ENCODE measurements at regions not wholly inside any gene's neighbourhood (a gene's known extent, or its start where the extent isn't known, plus 50 kb on each side); places are given as distances from the start of the nearest gene placed in this dataset.

DNA sequence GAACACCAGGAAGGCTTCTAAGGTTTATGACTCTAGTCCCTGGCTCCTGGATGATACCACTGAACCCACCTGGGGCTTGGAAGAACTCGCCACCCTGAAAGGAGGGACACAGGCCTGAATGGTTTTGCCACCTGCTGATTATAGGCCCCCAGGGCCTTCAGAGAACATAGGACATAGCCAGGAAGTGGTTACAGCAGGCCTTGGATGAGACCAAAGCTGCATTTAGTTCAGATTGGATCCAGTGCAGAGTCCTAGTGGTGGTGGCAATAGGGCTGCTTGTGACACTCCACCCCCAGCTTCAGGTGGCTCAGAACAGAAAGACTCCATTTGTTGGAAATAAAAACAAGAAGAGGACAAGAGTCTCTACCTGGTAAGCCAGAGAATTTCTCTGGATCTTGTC is 101.6 kb upstream of the PLPPR5 start:
- H3K4me3 ChIP-seq (ENCODE audit: low read depth, low read length), result no peak overlapping the region
- TF ChIP-seq, protein P1, sequence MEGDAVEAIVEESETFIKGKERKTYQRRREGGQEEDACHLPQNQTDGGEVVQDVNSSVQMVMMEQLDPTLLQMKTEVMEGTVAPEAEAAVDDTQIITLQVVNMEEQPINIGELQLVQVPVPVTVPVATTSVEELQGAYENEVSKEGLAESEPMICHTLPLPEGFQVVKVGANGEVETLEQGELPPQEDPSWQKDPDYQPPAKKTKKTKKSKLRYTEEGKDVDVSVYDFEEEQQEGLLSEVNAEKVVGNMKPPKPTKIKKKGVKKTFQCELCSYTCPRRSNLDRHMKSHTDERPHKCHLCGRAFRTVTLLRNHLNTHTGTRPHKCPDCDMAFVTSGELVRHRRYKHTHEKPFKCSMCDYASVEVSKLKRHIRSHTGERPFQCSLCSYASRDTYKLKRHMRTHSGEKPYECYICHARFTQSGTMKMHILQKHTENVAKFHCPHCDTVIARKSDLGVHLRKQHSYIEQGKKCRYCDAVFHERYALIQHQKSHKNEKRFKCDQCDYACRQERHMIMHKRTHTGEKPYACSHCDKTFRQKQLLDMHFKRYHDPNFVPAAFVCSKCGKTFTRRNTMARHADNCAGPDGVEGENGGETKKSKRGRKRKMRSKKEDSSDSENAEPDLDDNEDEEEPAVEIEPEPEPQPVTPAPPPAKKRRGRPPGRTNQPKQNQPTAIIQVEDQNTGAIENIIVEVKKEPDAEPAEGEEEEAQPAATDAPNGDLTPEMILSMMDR (IDR thresholded peaks at IDR 0.05; ENCODE audit: low read depth, low read length), result no peak

DNA sequence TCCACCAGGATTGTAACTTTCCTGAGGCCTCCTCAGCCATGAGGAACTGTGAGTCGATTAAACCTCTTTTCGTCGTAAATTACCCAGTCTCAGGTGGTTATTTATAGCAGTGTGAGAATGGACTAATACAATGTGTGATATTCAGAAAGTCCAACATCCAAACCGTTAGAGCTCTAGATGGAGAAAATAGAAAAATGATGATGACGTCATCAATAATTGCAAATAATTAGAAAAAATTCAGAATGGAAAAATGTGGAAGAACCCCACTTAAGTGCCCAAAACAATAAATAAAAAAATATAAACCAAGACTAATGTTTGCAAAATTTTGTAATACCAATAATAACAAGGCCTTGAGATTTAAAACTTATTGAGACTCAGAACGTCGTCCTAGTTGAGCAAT is 103.0 kb upstream of the PLPPR5 start:
- no peak overlapping the region for H3K4me3 ChIP-seq (ENCODE audit: low read depth, low read length)
- TF ChIP-seq, protein P1 (IDR thresholded peaks at IDR 0.05; ENCODE audit: low read depth, low read length), result no peak

DNA sequence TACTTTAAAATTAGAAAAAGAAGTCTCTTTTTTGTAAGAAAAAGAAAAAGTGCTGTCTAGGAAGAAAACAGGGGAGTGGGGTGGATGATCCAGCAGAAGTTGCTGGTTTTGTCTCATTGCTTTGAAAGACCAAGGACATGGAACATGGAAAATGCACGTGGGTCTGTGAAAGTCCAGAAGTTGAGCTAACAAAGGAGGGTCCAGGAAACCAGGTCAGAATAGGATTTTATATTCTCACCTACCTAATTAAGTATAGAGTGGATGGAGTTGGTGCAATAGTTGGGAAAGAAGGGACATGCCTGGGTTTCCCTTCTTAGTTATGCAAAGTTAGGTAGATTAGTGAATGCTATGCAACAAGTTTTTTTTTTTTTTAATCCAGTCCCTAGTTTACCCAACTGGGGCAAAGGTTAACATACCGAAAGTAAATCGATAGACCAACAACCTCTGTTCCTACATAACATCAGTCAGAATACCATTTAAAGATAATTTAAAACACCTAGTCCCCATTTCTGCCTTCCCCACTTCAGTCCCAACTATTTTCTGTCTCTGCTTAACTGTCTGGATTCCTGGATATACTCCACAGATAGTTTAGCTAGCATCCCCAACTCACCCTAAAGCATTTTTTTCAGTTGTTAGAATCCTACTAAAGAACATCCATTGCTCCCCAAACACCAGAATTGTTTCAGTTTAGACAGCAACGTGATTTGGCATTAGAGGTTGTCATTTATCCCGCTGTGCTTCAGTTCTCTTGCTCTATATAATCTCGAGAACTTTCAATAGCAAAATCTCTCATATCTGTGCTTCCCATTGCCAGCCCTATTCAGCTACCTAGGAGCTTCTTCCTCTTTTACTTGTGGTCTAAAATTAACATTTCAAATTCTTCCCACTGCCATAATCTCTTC is 105.7 kb upstream of the PLPPR5 start:
- TF ChIP-seq, protein P1 (IDR thresholded peaks at IDR 0.05; ENCODE audit: low read depth, low read length), result no peak
- no peak overlapping the region for H3K4me3 ChIP-seq (ENCODE audit: low read depth, low read length)

DNA sequence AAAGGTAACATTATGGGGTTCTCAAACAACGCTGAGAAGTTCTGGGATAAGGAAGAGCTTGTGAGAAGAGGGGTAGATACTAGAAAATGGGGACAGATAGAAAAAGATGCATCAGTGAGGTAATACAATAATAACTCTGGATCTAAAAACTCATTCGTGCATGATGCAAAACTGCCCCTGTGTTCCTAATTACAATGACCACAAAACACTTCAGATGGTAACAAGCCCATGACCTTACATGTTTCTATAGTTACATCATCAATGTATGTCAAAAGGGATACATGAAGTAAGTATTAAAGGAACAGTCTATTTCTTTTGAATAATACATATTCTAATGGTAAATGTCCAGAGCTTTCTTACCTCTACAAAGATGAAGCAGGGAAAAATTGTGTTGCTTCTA is 110.6 kb upstream of the PLPPR5 start:
- no peak overlapping the region for H3K4me3 ChIP-seq (ENCODE audit: low read depth, low read length)
- TF ChIP-seq, protein P1 (IDR thresholded peaks at IDR 0.05; ENCODE audit: low read depth, low read length), result no peak

DNA sequence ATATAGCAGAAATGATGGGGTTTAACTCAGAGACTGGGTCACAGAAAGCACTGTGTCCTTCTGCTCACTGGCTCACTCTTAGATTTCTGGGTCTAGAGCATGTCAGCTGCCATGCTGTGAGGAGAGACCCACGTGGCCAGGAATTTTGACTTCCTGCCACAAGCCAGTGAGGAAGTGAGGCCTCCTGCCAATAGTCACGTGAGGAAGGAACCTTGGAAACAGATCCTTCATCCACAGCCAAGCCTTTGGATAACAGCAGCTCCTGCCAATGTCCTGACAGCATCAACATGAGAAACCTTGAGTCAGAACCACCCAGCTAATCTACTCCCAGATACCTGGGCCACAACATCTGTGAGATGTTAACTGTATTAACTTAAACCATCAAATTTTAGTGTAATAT is 114.5 kb upstream of the PLPPR5 start:
- no peak overlapping the region for H3K4me3 ChIP-seq (ENCODE audit: low read depth, low read length)
- TF ChIP-seq, protein P1 (IDR thresholded peaks at IDR 0.05; ENCODE audit: low read depth, low read length), result no peak

DNA sequence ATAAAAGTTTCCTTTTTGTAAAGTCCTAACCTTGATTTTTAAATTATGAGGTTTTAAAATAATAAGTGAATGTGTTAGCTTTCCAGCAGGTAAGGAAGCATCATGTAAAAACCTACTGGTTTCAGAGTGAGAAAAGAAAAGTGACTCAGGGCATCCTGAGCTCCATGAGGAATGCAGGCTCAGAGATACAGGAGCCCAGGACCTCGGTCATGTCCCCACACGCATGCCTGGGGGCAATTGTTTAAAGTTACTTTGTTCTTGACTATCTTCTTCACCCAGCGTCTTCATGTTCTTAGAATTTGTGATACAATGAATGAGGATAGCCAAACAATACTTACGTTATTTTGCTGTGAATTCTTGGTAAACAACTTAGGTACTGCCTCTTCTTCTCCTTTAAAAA is 117.4 kb upstream of the PLPPR5 start:
- TF ChIP-seq, protein P1 (IDR thresholded peaks at IDR 0.05; ENCODE audit: low read depth, low read length), result no peak
- H3K4me3 ChIP-seq (ENCODE audit: low read depth, low read length), result no peak overlapping the region

DNA sequence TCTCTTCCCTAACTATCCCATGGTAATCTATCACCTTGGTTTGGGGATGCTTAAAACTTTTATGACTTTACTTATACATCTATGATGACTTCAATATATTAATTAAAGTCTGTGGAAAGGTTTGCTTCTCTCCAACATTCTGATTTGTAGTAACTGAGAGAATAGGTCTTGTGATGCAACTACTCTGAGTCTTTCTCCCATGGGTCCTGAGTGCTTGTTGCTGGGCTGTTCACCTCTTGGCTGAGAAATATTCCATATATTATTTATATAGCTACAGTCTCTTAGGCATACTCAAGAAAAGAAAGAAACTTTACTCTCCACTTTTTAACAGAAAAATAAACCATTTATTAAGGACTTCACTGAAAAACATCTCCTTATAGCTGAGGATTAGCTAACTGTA is 119.3 kb upstream of the PLPPR5 start:
- no peak overlapping the region for H3K4me3 ChIP-seq (ENCODE audit: low read depth, low read length)
- TF ChIP-seq, protein P1 (IDR thresholded peaks at IDR 0.05; ENCODE audit: low read depth, low read length), result no peak

Measured in WI38 (cell line).